Upper lobe of left lung (tissue), 6 donors: ENCODE measurements at regions not wholly inside any gene's neighbourhood (a gene's known extent, or its start where the extent isn't known, plus 50 kb on each side); places are given as distances from the start of the nearest gene placed in this dataset.

Source experiments
- ATAC-seq, 2 donors: fragments of 200-7000 bp; cut with Tn5 transposase; one replicate each; pipeline ENCODE4 v1.9.1; 2022; ENCODE audit warnings: mild to moderate bottlenecking in 2 of 2, moderate library complexity in 2 of 2; ENCODE audit not compliant: low FRiP score in 2 of 2
- DNase-seq, 2 donors: peaks; one replicate each; pipeline ENCODE4 v3.0.0-alpha.2; 2019 to 2020
- H3K27ac ChIP-seq, 4 donors: fragments of 200-600 bp; sonication (generic); one replicate each; pipeline ENCODE4 v1.5.1; 2016 to 2019
- H3K27me3 ChIP-seq, 4 donors: fragments of 200-600 bp; sonication (generic); one replicate each; pipeline ENCODE4 v1.5.1; 2017 to 2019
- H3K36me3 ChIP-seq, 4 donors: fragments of 200-600 bp; sonication (generic); one replicate each; pipeline ENCODE4 v1.5.1; 2016 to 2019
- H3K4me1 ChIP-seq, 4 donors: fragments of 200-600 bp; sonication (generic); one replicate each; pipeline ENCODE4 v1.5.1; 2018 to 2019
- H3K4me3 ChIP-seq, 4 donors: fragments of 200-600 bp; sonication (generic); one replicate each; pipeline ENCODE4 v1.5.1; 2017 to 2019; ENCODE audit warnings: mild to moderate bottlenecking in 2 of 4, moderate library complexity in 1 of 4
- H3K9me3 ChIP-seq, 4 donors: fragments of 200-600 bp; sonication (generic); one replicate each; pipeline ENCODE4 v1.5.1; 2018 to 2019
- EP300 ChIP-seq, 4 donors: sonication (generic); formaldehyde crosslinking; IDR thresholded peaks; one replicate each; pipeline ENCODE4 v1.5.1; 2017; ENCODE audit warnings: antibody characterized with exemption in 4 of 4, control low read depth in 2 of 4
- POLR2A ChIP-seq, 4 donors: fragments of 450-650 bp; IDR thresholded peaks; one replicate each; pipeline ENCODE4 v1.5.1; 2016 to 2017; ENCODE audit warnings: antibody characterized with exemption in 4 of 4, mild to moderate bottlenecking in 2 of 4
- POLR2AphosphoS5 ChIP-seq, 2 donors: sonication (generic); formaldehyde crosslinking; IDR thresholded peaks; one replicate each; pipeline ENCODE4 v1.5.1; 2017; ENCODE audit warnings: antibody characterized with exemption in 2 of 2
- WGBS, 2 donors: methylation state at CpG; one replicate each; pipeline ENCODE4 v1.1.5; 2017 to 2018; 5-methylcytosine and 5-hydroxymethylcytosine counted together
- TF ChIP-seq, protein P1 (sequence below), 6 experiments: fragments of 450-650 bp in 4 of 6; fragments of 200-600 bp in 2 of 6; sonication (generic) in 2 of 6; IDR thresholded peaks; one replicate each; pipeline ENCODE4 v1.5.1; 2016 to 2019; ENCODE audit warnings: antibody characterized with exemption in 6 of 6
- donor health status: DM: no; HTN: no; CAD: no; lungs with moderate emphysema.
- donor health status: DM: no; HTN: yes; CAD: no; lungs with severe emphysema.

GRCh38 chr7:115099906-115100305, 178.0 kb downstream of the MDFIC start:
- ATAC-seq (no peak), DNase-seq (no peak)
- Histone ChIP-seq H3K36me3 (no peaks in the 10 kb centered on the region), H3K27ac (no peak overlapping the region), H3K9me3 (no peaks in the 10 kb centered on the region), H3K27me3 (no peaks in the 10 kb centered on the region), H3K4me1 (no peaks in the 10 kb centered on the region), H3K4me3 (no peak overlapping the region)
- WGBS, 2 donors: 46 to 65% methylated on average over 1 of the region's 1 CpG
- TF ChIP-seq EP300 (IDR thresholded peaks at IDR 0.05): no peak
- no peak for TF ChIP-seq POLR2A (IDR thresholded peaks at IDR 0.05)
- TF ChIP-seq POLR2AphosphoS5 (IDR thresholded peaks at IDR 0.05): no peak
- TF ChIP-seq, protein P1, sequence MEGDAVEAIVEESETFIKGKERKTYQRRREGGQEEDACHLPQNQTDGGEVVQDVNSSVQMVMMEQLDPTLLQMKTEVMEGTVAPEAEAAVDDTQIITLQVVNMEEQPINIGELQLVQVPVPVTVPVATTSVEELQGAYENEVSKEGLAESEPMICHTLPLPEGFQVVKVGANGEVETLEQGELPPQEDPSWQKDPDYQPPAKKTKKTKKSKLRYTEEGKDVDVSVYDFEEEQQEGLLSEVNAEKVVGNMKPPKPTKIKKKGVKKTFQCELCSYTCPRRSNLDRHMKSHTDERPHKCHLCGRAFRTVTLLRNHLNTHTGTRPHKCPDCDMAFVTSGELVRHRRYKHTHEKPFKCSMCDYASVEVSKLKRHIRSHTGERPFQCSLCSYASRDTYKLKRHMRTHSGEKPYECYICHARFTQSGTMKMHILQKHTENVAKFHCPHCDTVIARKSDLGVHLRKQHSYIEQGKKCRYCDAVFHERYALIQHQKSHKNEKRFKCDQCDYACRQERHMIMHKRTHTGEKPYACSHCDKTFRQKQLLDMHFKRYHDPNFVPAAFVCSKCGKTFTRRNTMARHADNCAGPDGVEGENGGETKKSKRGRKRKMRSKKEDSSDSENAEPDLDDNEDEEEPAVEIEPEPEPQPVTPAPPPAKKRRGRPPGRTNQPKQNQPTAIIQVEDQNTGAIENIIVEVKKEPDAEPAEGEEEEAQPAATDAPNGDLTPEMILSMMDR (IDR thresholded peaks at IDR 0.05): no peak

- Histone ChIP-seq H3K27ac (no peak overlapping the region), H3K36me3 (no peaks in the 10 kb centered on the region), H3K9me3 (no peaks in the 10 kb centered on the region), H3K4me1 (no peaks in the 10 kb centered on the region), H3K27me3 (no peaks in the 10 kb centered on the region), H3K4me3 (no peak overlapping the region)
- no peak for TF ChIP-seq POLR2A (IDR thresholded peaks at IDR 0.05)
- no peak for TF ChIP-seq POLR2AphosphoS5 (IDR thresholded peaks at IDR 0.05)
- no peak for TF ChIP-seq EP300 (IDR thresholded peaks at IDR 0.05)
- TF ChIP-seq, protein P1 (IDR thresholded peaks at IDR 0.05): no peak
- no peak for ATAC-seq
- WGBS, 2 donors: 79 to 89% methylated on average over 3 of the region's 3 CpGs
- no peak for DNase-seq
Measured at GRCh38 chr7:115097175-115097671, 175.3 kb downstream of the MDFIC start.

DNA sequence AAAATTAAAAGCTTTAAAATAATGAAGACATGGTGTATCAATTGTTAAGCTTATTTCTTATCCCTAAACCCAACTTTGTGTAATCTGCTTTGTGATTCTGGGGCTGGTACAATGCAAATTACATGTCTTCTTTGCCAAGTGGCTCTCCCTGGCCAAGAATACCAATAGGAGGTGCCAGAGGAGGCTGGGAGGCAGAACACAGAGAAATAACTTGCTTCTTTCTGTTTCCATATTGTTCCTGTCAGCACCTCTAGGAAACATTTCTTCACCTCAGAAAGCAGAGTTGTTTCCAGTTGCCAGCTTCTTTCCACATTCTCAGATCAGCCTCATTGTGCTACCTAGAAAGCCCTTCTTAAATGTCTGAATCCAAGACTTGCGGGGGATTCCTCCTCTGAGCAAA, 174.4 kb downstream of the MDFIC start:
- DNase-seq (no peak), ATAC-seq (no peak)
- Histone ChIP-seq H3K36me3 (no peaks in the 10 kb centered on the region), H3K4me3 (no peak overlapping the region), H3K9me3 (no peaks in the 10 kb centered on the region), H3K4me1 (no peaks in the 10 kb centered on the region), H3K27ac (no peak overlapping the region), H3K27me3 (no peaks in the 10 kb centered on the region)
- TF ChIP-seq POLR2AphosphoS5 (IDR thresholded peaks at IDR 0.05): no peak
- TF ChIP-seq, protein P1 (IDR thresholded peaks at IDR 0.05): no peak
- TF ChIP-seq POLR2A (IDR thresholded peaks at IDR 0.05): no peak
- TF ChIP-seq EP300 (IDR thresholded peaks at IDR 0.05): no peak
- WGBS, 2 donors: 100% methylated on average over 1 of the region's 1 CpG

GRCh38 chr7:115094163-115094562, 172.3 kb downstream of the MDFIC start:
- Histone ChIP-seq H3K4me1 (peaks cover 0 to 3% (median 0%) of the 10 kb centered on the region in 4 donors), H3K9me3 (no peaks in the 10 kb centered on the region), H3K27ac (no peak overlapping the region), H3K36me3 (no peaks in the 10 kb centered on the region), H3K27me3 (no peaks in the 10 kb centered on the region), H3K4me3 (no peak overlapping the region)
- ATAC-seq (no peak), DNase-seq (no peak)
- 88 to 96% methylated on average over 4 of the region's 4 CpGs for WGBS, 2 donors
- TF ChIP-seq POLR2AphosphoS5 (IDR thresholded peaks at IDR 0.05): no peak

DNA sequence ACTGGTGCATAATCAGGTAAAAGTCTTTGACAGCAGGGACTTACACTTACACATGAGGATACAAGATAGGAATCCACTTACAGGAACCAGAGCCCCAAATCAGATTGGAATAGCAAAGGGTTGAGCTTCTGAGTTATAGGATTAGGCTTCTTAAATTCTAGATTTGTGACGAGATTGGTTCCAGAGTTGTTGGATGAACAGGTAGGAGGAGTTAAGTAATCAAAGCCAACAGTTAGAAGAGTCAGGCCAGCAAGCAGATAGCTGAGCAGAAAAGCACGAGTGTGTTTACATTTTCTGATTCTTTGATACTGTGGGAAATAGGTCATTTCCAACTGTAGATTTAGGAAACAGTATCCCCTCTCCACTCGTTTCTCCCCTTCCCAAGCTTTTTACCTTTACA, 167.0 kb downstream of the MDFIC start:
- no peak for ATAC-seq

More for the DNA sequence above, 167.0 kb downstream of the MDFIC start:
- Histone ChIP-seq H3K9me3 (no peaks in the 10 kb centered on the region), H3K36me3 (no peaks in the 10 kb centered on the region), H3K4me1 (peaks cover 8 to 11% (median 9%) of the 10 kb centered on the region in 4 donors), H3K27me3 (no peaks in the 10 kb centered on the region), H3K27ac (no peak overlapping the region), H3K4me3 (no peak overlapping the region)
- WGBS, 2 donors: 39 to 47% methylated on average over 3 of the region's 3 CpGs
- DNase-seq: no peak
- TF ChIP-seq EP300 (IDR thresholded peaks at IDR 0.05) (no peak), POLR2A (IDR thresholded peaks at IDR 0.05) (no peak), POLR2AphosphoS5 (IDR thresholded peaks at IDR 0.05) (no peak)
- TF ChIP-seq, protein P1 (IDR thresholded peaks at IDR 0.05): no peak
